Left hindlimb (tissue), 1 donor: ENCODE measurements at regions not wholly inside any gene's neighbourhood (a gene's known extent, or its start where the extent isn't known, plus 50 kb on each side); places are given as distances from the start of the nearest gene placed in this dataset.
"Not testable (repeated sequence)": the region's sequence is repeated elsewhere in the genome, so short reads cannot be mapped to it uniquely, and the experiment has no call there.

ENCODE experiments used
- DNase-seq: peaks from one replicate; pipeline ENCODE4 v3.0.0-alpha.2; 2018

GRCh38 chr2:153420394-153420793 is 58.2 kb downstream of the RPRM start:
- no peak for DNase-seq

DNA sequence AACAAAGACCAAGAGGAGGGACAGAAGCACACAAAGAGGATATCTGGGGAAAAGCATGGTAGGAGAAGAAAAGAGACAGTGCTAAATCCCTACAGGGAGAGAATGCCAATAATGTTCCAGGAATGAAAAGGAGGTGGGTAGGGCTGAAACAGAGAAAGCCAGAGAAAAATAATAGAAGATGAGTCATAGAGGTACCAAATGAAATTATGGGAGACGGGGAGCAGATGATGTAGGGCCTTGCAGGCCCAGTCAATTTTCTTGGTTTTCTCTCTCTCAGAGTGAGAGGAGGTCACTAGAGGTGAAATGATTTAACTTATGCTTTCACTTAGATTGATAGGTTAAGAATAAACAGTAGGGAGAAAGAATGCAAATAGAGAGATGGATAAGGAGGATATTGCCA is 61.5 kb downstream of the RPRM start:
- no peak for DNase-seq

- DNase-seq = no peak
Measured at GRCh38 chr2:153416071-153416470, 62.5 kb downstream of the RPRM start.

- DNase-seq = no peak
Measured at GRCh38 chr2:153408710-153409385, 69.7 kb downstream of the RPRM start.

DNA sequence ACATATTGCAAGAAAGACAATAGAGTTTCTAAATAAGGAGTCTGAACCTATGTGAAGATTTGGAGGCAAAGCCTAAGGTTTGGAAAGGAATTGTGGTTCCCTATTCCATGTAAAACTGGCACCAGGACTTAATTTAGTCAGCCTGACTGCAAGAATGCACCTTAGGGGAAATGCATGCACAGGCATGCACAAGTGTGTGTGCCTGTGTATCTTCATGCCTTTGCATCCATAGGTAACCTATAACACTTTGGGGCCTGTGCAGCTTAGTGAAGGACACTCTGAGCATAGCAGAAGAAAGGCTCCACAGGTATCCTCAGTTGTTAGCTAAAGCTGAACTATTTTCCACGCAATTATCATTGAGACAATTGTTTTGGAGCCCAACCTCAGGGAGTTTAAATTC is 73.4 kb downstream of the RPRM start:
- no peak for DNase-seq

- no peak for DNase-seq
Measured at GRCh38 chr2:153404792-153405191, 73.8 kb downstream of the RPRM start.

DNA sequence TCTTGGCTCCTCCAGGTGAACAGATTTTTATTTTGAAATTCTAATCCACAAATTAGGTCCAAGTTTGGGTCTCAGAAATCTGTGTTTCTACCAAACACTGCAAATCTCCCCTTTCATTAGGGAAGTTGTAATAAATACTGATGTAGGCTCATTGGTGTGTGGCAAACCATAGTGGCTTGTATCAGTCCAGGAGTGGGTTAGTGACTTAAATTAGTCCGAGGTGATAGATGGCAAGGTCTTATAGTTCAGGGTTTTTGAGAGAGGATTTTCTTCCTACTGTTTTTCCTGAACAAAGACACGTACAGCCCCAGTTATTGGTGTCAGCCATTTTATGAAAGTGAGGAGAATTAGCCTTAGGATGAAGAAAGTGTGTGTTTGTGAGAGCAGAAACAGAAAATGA is 74.6 kb downstream of the RPRM start:
- no peak for DNase-seq

GRCh38 chr2:153403352-153403751 is 75.2 kb downstream of the RPRM start:
- DNase-seq = not testable (repeated sequence)

- no peak for DNase-seq
Measured at GRCh38 chr2:153394686-153395085, 83.9 kb downstream of the RPRM start.

GRCh38 chr2:153394247-153394646 is 84.3 kb downstream of the RPRM start:
- DNase-seq = no peak

DNA sequence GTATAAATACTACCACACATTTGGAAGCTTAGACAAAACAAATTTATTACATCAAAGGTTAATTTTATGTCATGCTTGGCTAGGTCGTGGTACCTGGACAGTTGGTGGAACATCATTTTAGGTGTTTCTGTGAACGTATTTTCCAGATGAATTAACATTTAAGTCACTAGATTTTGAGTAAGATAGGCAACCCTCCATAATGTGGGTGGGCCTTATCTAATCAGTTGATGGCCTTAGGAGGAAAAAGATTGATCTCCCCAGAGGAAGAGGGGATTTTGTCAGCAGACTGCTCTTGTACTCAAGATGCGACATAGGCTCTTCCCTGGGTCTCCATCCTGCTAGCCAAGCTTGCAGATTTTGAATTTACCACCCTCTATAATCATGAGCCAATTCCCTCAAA is 85.0 kb downstream of the RPRM start:
- no peak for DNase-seq

DNA sequence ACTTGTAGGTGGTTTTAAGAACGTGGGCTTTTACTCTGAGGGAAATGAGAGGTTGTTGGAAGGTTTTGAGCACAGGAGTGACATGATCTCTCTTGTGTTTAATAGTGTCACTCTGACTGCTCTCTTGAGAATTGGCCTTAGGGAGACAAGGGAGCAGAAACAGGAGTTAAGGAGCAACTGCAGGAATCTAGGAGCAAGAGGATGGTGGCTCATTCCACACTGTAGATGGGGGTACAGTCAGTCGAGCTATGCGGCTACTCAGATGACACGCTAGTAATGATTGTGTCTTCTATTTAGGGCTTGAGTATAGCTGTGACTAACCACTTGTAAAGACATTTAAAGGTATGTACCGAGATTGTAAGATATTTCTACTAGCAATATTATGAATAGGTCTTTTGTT is 87.4 kb downstream of the RPRM start:
- no peak for DNase-seq

DNA sequence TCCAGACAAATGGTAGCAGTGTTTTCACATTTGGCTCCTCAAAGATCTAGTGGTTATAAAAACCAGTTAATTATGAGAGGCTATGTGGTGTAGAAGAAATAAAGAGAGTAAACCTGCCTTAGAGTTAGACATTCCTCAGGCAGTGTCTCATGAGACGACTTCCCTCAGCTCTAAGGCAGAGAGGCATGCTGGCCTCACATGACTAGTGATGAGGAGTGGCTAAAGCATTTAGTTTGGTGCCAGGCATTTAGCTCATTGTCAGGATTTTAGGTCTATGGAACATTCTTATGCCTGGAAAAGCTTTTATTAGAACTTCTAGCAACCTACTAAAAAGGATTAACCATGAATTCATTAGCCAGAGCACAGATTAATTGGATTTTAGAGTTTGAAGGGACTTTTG is 90.3 kb downstream of the RPRM start:
- no peak for DNase-seq

GRCh38 chr2:153387203-153387602 is 91.4 kb downstream of the RPRM start:
- DNase-seq = no peak

DNA sequence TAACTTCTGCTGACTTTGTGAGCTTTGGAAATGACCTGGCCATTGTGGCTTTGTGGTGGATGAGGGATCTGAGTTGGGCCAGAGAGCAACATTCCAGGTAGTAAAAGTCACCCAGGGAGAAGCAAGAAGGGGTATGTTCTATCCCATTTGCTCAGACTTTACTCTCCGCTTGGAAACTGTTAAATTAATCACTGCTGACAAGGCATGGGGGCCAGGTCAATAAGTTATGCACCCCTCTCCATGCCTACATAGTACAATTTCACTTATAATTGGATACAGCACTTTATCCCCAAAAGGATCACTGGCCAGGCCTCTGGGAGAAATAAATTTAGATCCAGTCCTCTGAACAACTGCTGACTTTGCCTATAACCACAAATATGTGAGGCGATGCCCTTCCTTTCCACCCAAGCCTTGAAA is 92.1 kb downstream of the RPRM start:
- no peak for DNase-seq

- no peak for DNase-seq
Measured at GRCh38 chr2:153373510-153374279, 104.9 kb downstream of the RPRM start.

DNA sequence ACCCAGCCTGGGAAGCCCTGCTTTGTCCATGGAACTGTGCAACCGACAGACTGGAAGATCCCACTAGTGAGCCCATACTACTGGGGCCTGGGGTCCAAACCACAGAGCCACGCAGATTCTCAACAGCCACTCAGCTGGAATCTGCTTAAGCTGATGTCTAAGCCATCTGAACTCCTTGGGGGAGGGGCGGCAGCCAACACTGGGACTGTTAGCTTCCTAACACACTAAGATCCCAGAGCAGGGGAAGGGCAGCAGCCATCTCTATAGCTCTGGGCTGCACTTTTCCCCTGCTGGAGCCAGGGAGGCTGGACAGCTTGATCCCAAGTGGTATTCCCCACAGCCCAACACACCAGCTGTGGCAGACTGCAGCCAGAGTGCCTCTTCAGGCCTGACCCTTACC is 118.3 kb downstream of the RPRM start:
- DNase-seq = no peak

DNA sequence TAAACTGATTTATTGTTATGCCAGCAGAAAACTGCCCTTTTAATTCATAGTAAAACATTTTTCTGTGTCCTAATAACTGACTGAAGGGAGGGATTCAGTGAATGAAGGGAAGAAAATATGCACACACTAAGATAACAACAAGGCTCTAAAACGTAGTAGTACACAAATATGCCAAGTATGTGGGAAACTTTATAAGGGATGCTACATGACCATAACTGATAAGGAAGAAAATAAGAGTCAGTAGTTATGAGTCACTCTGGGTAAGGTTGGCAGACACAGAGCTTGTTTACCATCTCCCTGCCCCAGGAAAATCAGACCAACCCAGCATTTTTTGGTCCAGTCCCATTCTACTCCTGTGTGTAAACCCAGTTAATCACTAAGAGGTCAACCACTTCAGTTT is 124.2 kb downstream of the RPRM start:
- no peak for DNase-seq

DNA sequence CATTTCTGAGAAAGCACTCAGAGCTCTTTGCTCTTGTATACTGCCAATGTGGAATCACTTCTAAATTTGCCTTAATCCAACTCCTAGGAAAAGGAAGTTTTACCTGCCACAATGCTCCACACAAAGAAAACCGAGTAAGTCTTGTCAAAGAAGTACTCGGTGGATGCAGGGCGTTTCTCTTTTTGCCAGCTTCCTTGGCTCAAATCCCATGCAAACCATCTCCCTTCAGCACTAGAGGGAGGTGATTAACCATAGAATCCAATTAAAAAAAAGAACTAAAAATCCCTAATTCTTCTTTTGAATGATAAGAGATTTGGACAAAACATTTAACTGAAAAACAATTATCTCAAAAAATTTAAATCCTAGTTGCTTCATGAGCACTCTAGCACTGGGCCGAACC is 129.0 kb downstream of the RPRM start:
- DNase-seq = no peak

GRCh38 chr2:153347818-153348495 is 130.6 kb downstream of the RPRM start:
- DNase-seq = no peak

DNA sequence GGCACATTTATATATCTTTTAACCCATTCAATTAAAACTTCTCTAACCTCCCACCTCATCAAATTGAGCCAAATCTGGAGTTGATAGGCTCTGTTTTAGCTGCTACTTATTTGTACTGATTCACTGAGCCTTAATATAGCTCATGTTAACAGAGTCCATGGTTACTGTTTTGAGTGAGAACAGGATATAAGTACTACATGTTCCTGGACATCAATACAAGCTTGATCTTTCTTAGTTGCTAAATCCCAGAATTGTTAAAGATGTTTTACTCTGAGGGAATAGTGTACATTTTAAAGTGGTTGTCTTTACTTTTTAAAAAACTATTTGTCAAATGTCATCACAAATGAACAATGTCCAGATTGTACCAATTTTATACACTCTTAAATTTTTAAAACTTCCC is 157.7 kb downstream of the RPRM start:
- DNase-seq = no peak

DNA sequence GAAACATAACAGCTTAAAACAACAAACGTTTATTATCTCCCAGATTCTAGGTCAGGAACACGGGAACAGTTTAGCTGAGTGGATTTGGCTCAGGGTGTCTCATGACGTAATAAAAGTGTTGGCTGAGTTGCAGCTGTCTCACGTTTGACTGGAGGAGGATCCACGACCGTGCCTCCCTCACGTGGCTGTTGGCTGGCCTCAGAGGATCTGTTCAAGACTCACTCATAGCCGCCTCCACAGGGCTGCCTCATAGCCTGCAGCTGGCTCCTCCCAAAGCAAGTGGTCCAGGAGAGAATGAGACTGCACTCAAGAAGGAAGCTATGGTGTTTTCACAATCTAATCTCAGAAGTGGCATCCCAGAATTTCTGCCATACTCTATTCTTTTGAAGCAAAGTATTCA is 167.1 kb downstream of the RPRM start:
- no peak for DNase-seq

DNA sequence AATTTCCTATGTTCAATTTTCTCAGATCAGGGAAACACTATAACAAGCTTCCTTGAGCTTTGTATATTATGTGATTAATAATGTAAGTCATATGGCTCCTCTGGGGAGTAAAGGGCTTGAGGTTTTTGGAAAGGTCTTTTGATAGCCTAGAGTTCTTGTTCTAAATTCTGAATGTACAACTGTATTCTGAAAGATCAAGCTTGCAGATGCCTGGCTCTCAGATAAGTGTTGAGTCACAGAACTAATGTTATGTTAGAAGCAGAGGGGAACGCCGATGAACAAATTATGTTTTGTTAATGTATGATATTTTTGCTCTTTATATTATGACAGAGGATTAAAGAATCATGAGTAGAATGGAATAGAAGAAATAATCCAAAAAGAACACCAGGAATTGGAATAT is 170.1 kb downstream of the RPRM start:
- DNase-seq = no peak

- no peak for DNase-seq
Measured at GRCh38 chr2:153307223-153307622, 171.3 kb downstream of the RPRM start.
